ENCODE measurements at regions not wholly inside any gene's neighbourhood (a gene's known extent, or its start where the extent isn't known, plus 50 kb on each side); places are given as distances from the start of the nearest gene placed in this dataset.
"Not testable (repeated sequence)": the region's sequence is repeated elsewhere in the genome, so short reads cannot be mapped to it uniquely, and the experiment has no call there.

- Mint-ChIP-seq H3K36me3 (ENCODE audit: insufficient read depth) (no peaks in the 10 kb centered on the region), H3K4me3 (ENCODE audit: low read depth) (no peak overlapping the region), H3K27me3 (peaks cover 53% of the 10 kb centered on the region), H3K27ac (no peak overlapping the region), H3K9me3 (ENCODE audit: low read depth) (no peaks in the 10 kb centered on the region), H3K4me1 (ENCODE audit: low read depth) (peaks cover 1% of the 10 kb centered on the region)
- DNase-seq (ENCODE audit: low spot score, unreplicated experiment), result no peak
- TF ChIP-seq CTCF (IDR thresholded peaks at IDR 0.05; ENCODE audit: unreplicated experiment), result no peak
Measured at GRCh38 chr1:229859026-229859425, 208.0 kb upstream of the GALNT2 start.

DNA sequence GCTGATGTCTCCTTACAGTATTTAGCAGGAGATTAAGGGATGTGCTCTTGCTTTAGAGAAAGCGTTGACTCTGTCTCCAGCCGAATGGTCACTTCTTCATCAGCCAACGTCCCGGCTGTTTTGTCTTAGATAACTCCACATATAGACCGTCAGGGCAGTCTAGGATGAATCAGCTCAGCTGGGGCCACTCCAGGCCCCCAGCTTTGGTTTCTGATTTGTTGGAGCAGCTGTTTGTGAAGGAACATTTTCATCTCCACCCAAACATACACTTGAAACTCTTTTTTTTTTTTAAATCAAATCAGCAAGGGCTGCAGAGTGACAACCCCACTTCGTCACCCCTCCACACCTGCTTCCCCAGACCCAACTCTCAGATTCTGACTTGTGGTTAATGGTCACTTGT lies 206.1 kb upstream of the GALNT2 start:
- TF ChIP-seq CTCF (IDR thresholded peaks at IDR 0.05; ENCODE audit: unreplicated experiment), result no peak
- H3K4me3 Mint-ChIP-seq (ENCODE audit: low read depth), result no peak overlapping the region
- H3K27me3 Mint-ChIP-seq, result peaks cover 37% of the 10 kb centered on the region
- no peaks in the 10 kb centered on the region for H3K9me3 Mint-ChIP-seq (ENCODE audit: low read depth)
- no peak for DNase-seq (ENCODE audit: low spot score, unreplicated experiment)
- no peaks in the 10 kb centered on the region for H3K36me3 Mint-ChIP-seq (ENCODE audit: insufficient read depth)
- H3K4me1 Mint-ChIP-seq (ENCODE audit: low read depth), result peaks cover 1% of the 10 kb centered on the region
- H3K27ac Mint-ChIP-seq, result no peak overlapping the region

DNA sequence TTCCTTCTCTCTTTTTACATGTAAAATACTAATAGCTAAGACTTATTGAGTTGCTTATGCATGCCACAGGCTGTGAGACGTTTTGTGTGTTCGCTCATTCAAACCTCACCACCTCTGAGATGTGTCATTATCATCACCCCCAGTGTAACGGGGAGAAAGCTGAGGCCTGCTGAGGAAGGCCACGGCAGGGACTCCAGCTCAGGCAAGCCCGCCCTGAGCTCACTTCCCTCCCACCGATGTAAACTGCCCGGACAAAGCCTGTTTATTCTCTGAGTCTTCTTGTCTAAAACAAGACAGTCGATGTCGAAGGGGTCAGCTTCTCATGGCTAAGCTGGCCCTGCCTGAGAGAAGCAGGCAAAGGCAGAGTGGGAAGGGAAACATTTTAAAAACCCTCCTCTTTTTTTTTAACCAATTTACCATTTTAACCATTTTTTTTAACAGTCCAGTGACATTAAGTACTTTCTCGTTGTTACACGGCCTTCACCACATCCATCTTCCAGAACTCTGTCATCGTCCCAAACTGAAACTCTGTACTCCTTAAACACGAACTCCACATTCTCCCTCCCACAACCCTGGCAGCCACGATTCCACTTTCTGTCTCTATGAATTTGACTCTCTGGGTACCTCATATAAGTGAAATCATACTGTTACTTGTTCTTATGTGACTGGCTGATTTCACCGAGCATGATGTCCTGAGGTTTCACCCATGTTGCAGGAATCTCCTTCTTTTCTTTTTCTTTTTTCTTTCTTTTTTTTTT lies 204.8 kb upstream of the GALNT2 start:
- no peak for DNase-seq (ENCODE audit: low spot score, unreplicated experiment)
- no peak for TF ChIP-seq CTCF (IDR thresholded peaks at IDR 0.05; ENCODE audit: unreplicated experiment)
- peaks cover 3% of the 10 kb centered on the region for H3K9me3 Mint-ChIP-seq (ENCODE audit: low read depth)
- peaks cover 1% of the 10 kb centered on the region for H3K4me1 Mint-ChIP-seq (ENCODE audit: low read depth)
- H3K27ac Mint-ChIP-seq, result peak overlapping the region; percentile 30
- H3K27me3 Mint-ChIP-seq, result peaks cover 36% of the 10 kb centered on the region
- H3K36me3 Mint-ChIP-seq (ENCODE audit: insufficient read depth), result no peaks in the 10 kb centered on the region
- no peak overlapping the region for H3K4me3 Mint-ChIP-seq (ENCODE audit: low read depth)

GRCh38 chr1:229863651-229864545 lies 203.1 kb upstream of the GALNT2 start:
- peaks cover 3% of the 10 kb centered on the region for H3K4me1 Mint-ChIP-seq (ENCODE audit: low read depth)
- H3K27ac Mint-ChIP-seq, result no peak overlapping the region
- peaks cover 3% of the 10 kb centered on the region for H3K9me3 Mint-ChIP-seq (ENCODE audit: low read depth)
- H3K36me3 Mint-ChIP-seq (ENCODE audit: insufficient read depth), result no peaks in the 10 kb centered on the region
- H3K27me3 Mint-ChIP-seq, result peaks cover 36% of the 10 kb centered on the region
- H3K4me3 Mint-ChIP-seq (ENCODE audit: low read depth), result no peak overlapping the region
- TF ChIP-seq CTCF (IDR thresholded peaks at IDR 0.05; ENCODE audit: unreplicated experiment), result no peak
- DNase-seq (ENCODE audit: low spot score, unreplicated experiment), result no peak

DNA sequence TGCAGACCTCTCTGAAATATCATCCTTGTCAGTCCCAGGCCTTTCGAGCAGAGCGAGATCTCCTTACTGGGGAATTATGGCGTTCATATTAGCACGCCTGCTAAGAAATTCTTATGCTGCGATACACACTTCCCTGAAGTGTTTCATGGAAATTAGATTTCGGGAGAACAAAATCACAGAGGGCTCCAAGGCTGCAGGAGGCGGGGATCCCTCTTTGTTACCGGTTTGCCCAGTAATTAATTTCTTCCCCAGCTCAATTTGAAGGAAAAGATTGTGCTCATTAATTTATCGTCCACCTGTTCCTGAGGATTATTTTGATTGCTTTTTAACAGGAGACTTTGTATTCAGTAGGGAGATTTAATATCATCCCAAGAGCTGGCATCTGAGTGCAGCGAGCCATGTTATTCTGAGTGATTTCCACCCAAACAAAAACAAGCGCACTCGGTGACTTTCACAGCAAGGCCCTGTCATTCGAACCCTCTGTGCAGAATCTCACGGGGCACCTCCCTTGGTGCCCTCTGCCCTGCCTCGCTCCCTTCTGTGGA lies 202.3 kb upstream of the GALNT2 start:
- no peak for DNase-seq (ENCODE audit: low spot score, unreplicated experiment)
- TF ChIP-seq CTCF (IDR thresholded peaks at IDR 0.05; ENCODE audit: unreplicated experiment), result no peak
- Mint-ChIP-seq H3K9me3 (ENCODE audit: low read depth) (peaks cover 3% of the 10 kb centered on the region), H3K36me3 (ENCODE audit: insufficient read depth) (no peaks in the 10 kb centered on the region), H3K4me1 (ENCODE audit: low read depth) (peaks cover 3% of the 10 kb centered on the region), H3K27me3 (peaks cover 35% of the 10 kb centered on the region), H3K27ac (no peak overlapping the region), H3K4me3 (ENCODE audit: low read depth) (no peak overlapping the region)

DNA sequence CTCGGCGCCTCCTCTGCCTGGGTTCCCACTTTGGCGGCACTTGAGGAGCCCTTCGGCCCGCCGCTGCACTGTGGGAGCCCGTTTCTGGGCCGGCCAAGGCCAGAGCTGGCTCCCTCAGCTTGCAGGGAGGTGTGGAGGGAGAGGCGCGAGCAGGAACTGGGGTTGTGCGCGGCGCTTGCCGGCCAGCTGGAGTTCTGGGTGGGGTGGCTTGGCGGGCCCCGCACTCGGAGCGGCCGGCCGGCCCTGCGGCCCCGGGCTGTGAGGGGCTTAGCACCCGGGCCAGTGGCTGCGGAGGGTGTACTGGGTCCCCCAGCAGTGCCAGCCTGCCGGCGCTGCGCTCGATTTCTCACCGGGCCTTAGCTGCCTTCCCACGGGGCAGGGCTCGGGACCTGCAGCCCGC lies 201.7 kb upstream of the GALNT2 start:
- H3K9me3 Mint-ChIP-seq (ENCODE audit: low read depth); H3K27ac Mint-ChIP-seq; H3K4me1 Mint-ChIP-seq (ENCODE audit: low read depth); H3K36me3 Mint-ChIP-seq (ENCODE audit: insufficient read depth); DNase-seq (ENCODE audit: low spot score, unreplicated experiment); H3K4me3 Mint-ChIP-seq (ENCODE audit: low read depth): not testable (repeated sequence)
- H3K27me3 Mint-ChIP-seq, result peaks cover 34% of the 10 kb centered on the region
